GM23248 (cell line): ENCODE measurements at regions not wholly inside any gene's neighbourhood (a gene's known extent, or its start where the extent isn't known, plus 50 kb on each side); places are given as distances from the start of the nearest gene placed in this dataset.

ENCODE experiments used
- DNase-seq: peaks from one replicate; pipeline ENCODE4 v3.0.0-alpha.2; 2015
- H2AFZ ChIP-seq: fragments of 200-600 bp; sonication (generic); 2 replicates; pipeline ENCODE4 v1.6.1; 2016; ENCODE audit warnings: antibody characterized with exemption
- H3F3A ChIP-seq: fragments of 200-600 bp; sonication (generic); 2 replicates; pipeline ENCODE4 v1.6.1; 2016; ENCODE audit warnings: mild to moderate bottlenecking, antibody characterized with exemption, mixed run types; ENCODE audit not compliant: insufficient read depth
- H3K27ac ChIP-seq: fragments of 200-600 bp; sonication (generic); 2 replicates; pipeline ENCODE4 v1.5.1; 2016; ENCODE audit warnings: mild to moderate bottlenecking
- H3K27me3 ChIP-seq: fragments of 200-600 bp; sonication (generic); replicated peaks from 2 replicates; pipeline ENCODE4 v1.6.1; 2016; ENCODE audit warnings: mild to moderate bottlenecking; ENCODE audit not compliant: insufficient read depth
- H3K36me3 ChIP-seq: fragments of 200-600 bp; sonication (generic); 2 replicates; pipeline ENCODE4 v1.6.1; 2016; ENCODE audit warnings: low read depth, mild to moderate bottlenecking
- H3K4me1 ChIP-seq: fragments of 200-600 bp; sonication (generic); 2 replicates; pipeline ENCODE4 v1.6.1; 2016; ENCODE audit warnings: mild to moderate bottlenecking; ENCODE audit not compliant: insufficient read depth
- H3K4me2 ChIP-seq: fragments of 200-600 bp; sonication (generic); one replicate; pipeline ENCODE4 v1.6.1; 2016; ENCODE audit warnings: mild to moderate bottlenecking; ENCODE audit not compliant: unreplicated experiment
- H3K4me3 ChIP-seq: fragments of 200-600 bp; sonication (generic); 2 replicates; pipeline ENCODE4 v1.5.1; 2016; ENCODE audit warnings: mild to moderate bottlenecking
- H3K79me2 ChIP-seq: fragments of 200-600 bp; sonication (generic); 2 replicates; pipeline ENCODE4 v1.6.1; 2016; ENCODE audit warnings: mild to moderate bottlenecking; ENCODE audit not compliant: insufficient read depth
- H3K9ac ChIP-seq: fragments of 200-600 bp; sonication (generic); 2 replicates; pipeline ENCODE4 v1.6.1; 2016; ENCODE audit warnings: mild to moderate bottlenecking
- H3K9me2 ChIP-seq: fragments of 200-600 bp; sonication (generic); 2 replicates; pipeline ENCODE4 v1.6.1; 2016; ENCODE audit warnings: mixed run types, mild to moderate bottlenecking, moderate library complexity; ENCODE audit not compliant: insufficient read depth
- H3K9me3 ChIP-seq: fragments of 200-600 bp; sonication (generic); one replicate; pipeline ENCODE4 v1.6.1; 2017; ENCODE audit warnings: low read depth
- H4K20me1 ChIP-seq: fragments of 200-600 bp; sonication (generic); 2 replicates; pipeline ENCODE4 v1.6.0; 2016; ENCODE audit not compliant: insufficient read depth
- EZH2 ChIP-seq: fragments of 200-600 bp; sonication (generic); IDR thresholded peaks from 2 replicates; pipeline ENCODE4 v1.6.1; 2018; ENCODE audit warnings: antibody characterized with exemption, mild to moderate bottlenecking; ENCODE audit not compliant: insufficient read depth, poor library complexity, severe bottlenecking
- EZH2phosphoT487 ChIP-seq: fragments of 200-600 bp; sonication (generic); IDR thresholded peaks from 2 replicates; pipeline ENCODE4 v1.6.1; 2018; ENCODE audit warnings: antibody characterized with exemption, moderate library complexity, mild to moderate bottlenecking, low read depth; ENCODE audit not compliant: insufficient read depth
- WGBS, 2 experiments: methylation state at CpG; one replicate each; pipeline ENCODE4 v1.1.6; 2015 to 2017; ENCODE audit warnings: low lambda C conversion rate in 2 of 2, low coverage in 1 of 2; ENCODE audit errors: missing lambda C conversion rate in 2 of 2; 5-methylcytosine and 5-hydroxymethylcytosine counted together
- in situ Hi-C: fragments of 300-500 bp; cut with MboI; formaldehyde crosslinking; loops from 2 replicates; pipeline ENCODE4 v1.15.0; 2020

GRCh38 chr10:78331391-78331922 is 297.8 kb downstream of the RPS24 start:
- H3K9me3 ChIP-seq: no peaks in the 10 kb centered on the region
- in situ Hi-C loops: no loop called here
- peak overlapping the region; percentile 75 for H3K27ac ChIP-seq
- TF ChIP-seq EZH2: no peak
- TF ChIP-seq EZH2phosphoT487: no peak
- H3K4me3 ChIP-seq: peak overlapping the region; percentile 14; the same call in 1 of the 2 replicates
- peaks cover 29% of the 10 kb centered on the region for H3K4me1 ChIP-seq
- no peaks in the 10 kb centered on the region for H3K36me3 ChIP-seq
- no peaks in the 10 kb centered on the region for H4K20me1 ChIP-seq
- H3K27me3 ChIP-seq: no peaks in the 10 kb centered on the region
- H3K79me2 ChIP-seq: no peaks in the 10 kb centered on the region
- peak overlapping the region; percentile 60 for H3K9ac ChIP-seq
- no peaks in the 10 kb centered on the region for H3K9me2 ChIP-seq
- H2AFZ ChIP-seq: peak overlapping the region; percentile 77
- peak overlapping the region; percentile 75 for H3K4me2 ChIP-seq
- DNase-seq: peak; percentile 87
- H3F3A ChIP-seq: peaks cover 21% of the 10 kb centered on the region; the same call in 1 of the 2 replicates
- 10 to 21% methylated on average over 6 of the region's 6 CpGs for WGBS, 2 experiments

DNA sequence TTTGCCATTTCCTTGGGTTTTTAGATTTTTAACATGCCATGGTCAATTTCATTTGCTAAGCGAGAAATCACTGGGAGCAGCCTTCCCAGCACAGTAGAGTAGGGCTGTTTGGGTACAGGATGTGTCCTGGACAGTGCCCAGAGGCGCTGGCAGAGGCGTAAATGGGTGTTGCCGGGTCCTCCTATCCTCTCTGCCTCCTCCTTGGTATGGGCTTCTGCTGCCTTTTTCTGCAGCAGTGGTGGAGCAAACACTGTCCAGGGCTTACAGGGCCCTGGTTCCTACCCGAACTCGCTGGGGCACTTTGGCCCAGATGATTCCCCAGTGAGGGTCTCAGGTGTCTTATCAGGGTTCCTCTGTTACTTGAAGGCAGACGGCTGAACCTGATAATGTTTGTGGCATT is 298.3 kb downstream of the RPS24 start:
- Histone ChIP-seq H3K36me3 (no peaks in the 10 kb centered on the region), H3K27ac (peak overlapping the region; percentile 75), H3K9me2 (no peaks in the 10 kb centered on the region), H3F3A (peaks cover 25% of the 10 kb centered on the region; the same call in 1 of the 2 replicates), H3K4me3 (peak overlapping the region; percentile 14; the same call in 1 of the 2 replicates), H3K4me2 (peak overlapping the region; percentile 75), H3K79me2 (no peaks in the 10 kb centered on the region), H3K9me3 (no peaks in the 10 kb centered on the region), H2AFZ (peak overlapping the region; percentile 77), H3K27me3 (no peaks in the 10 kb centered on the region), H3K9ac (peak overlapping the region; percentile 60), H4K20me1 (no peaks in the 10 kb centered on the region), H3K4me1 (peaks cover 35% of the 10 kb centered on the region)
- peak; percentile 53 for DNase-seq
- TF ChIP-seq EZH2phosphoT487 (no peak), EZH2 (no peak)
- in situ Hi-C loops: no loop called here
- WGBS, 2 experiments: 31 to 36% methylated on average over 7 of the region's 7 CpGs

- H3K4me2 ChIP-seq: no peak overlapping the region
- in situ Hi-C loops: no loop called here
- no peak overlapping the region for H3K27ac ChIP-seq
- H3K9me2 ChIP-seq: no peaks in the 10 kb centered on the region
- TF ChIP-seq EZH2phosphoT487 (no peak), EZH2 (no peak)
- H2AFZ ChIP-seq: no peak overlapping the region
- peaks cover 35% of the 10 kb centered on the region for H3K4me1 ChIP-seq
- peaks cover 26% of the 10 kb centered on the region; the same call in 1 of the 2 replicates for H3F3A ChIP-seq
- H3K79me2 ChIP-seq: no peaks in the 10 kb centered on the region
- no peak overlapping the region for H3K9ac ChIP-seq
- no peaks in the 10 kb centered on the region for H3K36me3 ChIP-seq
- H4K20me1 ChIP-seq: no peaks in the 10 kb centered on the region
- no peak overlapping the region for H3K4me3 ChIP-seq
- H3K9me3 ChIP-seq: no peaks in the 10 kb centered on the region
- H3K27me3 ChIP-seq: no peaks in the 10 kb centered on the region
- no peak for DNase-seq
These were observed 299.0 kb downstream of the RPS24 start for GRCh38 chr10:78332657-78333056.

GRCh38 chr10:78333362-78334143 is 299.9 kb downstream of the RPS24 start:
- Histone ChIP-seq H3K9ac (no peak overlapping the region), H3F3A (peaks cover 26% of the 10 kb centered on the region; the same call in 1 of the 2 replicates), H3K79me2 (no peaks in the 10 kb centered on the region), H3K4me2 (no peak overlapping the region), H3K36me3 (no peaks in the 10 kb centered on the region), H3K27ac (no peak overlapping the region), H3K4me3 (no peak overlapping the region), H3K27me3 (no peaks in the 10 kb centered on the region), H3K9me2 (no peaks in the 10 kb centered on the region), H3K9me3 (no peaks in the 10 kb centered on the region), H3K4me1 (peaks cover 35% of the 10 kb centered on the region), H4K20me1 (no peaks in the 10 kb centered on the region), H2AFZ (no peak overlapping the region)
- in situ Hi-C loops: no loop called here
- TF ChIP-seq EZH2phosphoT487: no peak
- TF ChIP-seq EZH2: no peak
- DNase-seq: no peak
- 96 to 98% methylated on average over 9 of the region's 9 CpGs for WGBS, 2 experiments
